Non-pigmented ciliary epithelial cell (primary cell): ENCODE measurements at regions not wholly inside any gene's neighbourhood (a gene's known extent, or its start where the extent isn't known, plus 50 kb on each side); places are given as distances from the start of the nearest gene placed in this dataset.

ENCODE experiments used
- DNase-seq: peaks from one replicate; pipeline ENCODE4 v3.0.0-alpha.2; 2010; ENCODE audit warnings: low read depth

DNA sequence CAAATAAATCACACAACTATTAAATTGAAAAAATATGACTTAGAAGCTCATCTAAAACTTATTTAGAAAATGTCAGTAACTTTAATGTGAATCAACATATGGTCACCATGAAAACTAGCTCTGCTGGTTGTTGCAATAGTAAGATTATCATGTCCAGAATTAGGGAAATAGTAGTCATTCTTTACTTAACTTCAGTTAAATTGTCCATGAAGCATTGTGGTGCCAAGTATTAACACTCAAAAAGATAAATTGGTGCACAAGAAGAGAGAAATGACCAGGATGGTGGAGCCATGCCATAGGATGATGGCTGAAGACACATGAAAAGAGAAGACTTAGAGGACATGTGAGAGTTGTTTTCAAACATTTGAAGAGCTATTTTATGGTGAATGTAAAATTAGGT, 130.2 kb upstream of the PTGFR start:
- DNase-seq, result no peak

- DNase-seq, result no peak
Measured at GRCh38 chr1:78367700-78368099, 123.1 kb upstream of the PTGFR start.

DNA sequence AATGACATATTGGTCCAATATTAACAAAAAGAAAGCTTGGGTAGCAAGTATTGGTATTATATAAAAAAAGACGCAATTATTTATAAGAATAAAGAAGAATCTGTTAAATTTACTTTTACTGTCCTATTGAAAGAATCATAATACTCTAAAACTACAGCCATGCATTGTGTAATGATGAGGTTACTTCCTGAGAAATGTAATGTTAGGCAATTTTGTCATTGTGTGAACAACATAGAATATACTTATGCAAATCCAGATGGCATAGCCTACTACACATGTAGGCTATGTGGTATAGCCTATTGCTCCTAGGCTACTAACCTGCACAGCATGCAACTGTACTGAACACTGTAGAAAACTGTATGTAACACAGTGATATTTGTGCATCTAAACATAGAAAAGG, 121.2 kb upstream of the PTGFR start:
- no peak for DNase-seq

- no peak for DNase-seq
Measured at GRCh38 chr1:78370356-78370755, 120.4 kb upstream of the PTGFR start.

GRCh38 chr1:78370779-78371482, 119.8 kb upstream of the PTGFR start:
- peak; percentile 67 for DNase-seq

GRCh38 chr1:78373676-78374075, 117.1 kb upstream of the PTGFR start:
- no peak for DNase-seq

DNA sequence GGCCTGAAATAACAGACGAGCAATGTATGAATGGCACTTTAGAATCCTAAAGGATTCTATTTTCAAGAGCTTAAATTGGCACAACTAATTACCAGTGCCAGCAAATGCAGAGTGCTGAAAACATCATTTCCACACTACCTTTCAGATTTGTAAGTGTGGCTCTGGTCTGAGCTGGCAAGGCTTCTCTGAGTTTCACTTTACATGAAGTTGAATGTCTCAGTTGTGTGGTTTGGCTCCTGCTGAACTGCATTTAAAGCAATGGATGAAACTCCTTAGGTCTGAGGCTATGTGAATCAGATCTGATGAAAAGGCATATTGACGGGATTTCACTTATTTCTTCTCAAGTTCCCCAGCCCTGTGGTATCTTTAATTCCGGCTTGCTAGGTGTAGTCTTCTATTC, 114.8 kb upstream of the PTGFR start:
- no peak for DNase-seq

- DNase-seq, result no peak
Measured at GRCh38 chr1:78377356-78377928, 113.3 kb upstream of the PTGFR start.

DNA sequence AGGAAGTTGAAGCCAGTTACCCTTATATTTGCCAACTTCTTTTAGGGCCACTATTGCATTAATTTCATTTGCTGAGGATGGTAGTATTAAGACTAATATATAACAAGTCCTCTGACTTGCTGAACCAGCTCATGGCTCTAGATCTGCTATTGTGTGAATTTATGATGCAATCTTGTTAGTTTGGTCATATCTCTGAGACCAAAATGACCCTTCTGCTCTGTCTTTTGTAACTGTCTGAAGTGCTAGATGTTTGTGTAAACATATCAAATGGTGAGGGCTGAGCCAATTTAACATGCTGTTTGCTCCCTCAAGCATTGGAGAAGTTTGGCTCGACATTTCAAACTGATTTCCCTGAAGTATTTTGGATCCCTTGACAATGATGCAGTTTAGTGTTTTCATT, 106.9 kb upstream of the PTGFR start:
- no peak for DNase-seq

- no peak for DNase-seq
Measured at GRCh38 chr1:78385744-78386462, 104.9 kb upstream of the PTGFR start.

GRCh38 chr1:78387201-78387600, 103.6 kb upstream of the PTGFR start:
- DNase-seq, result no peak

- DNase-seq, result no peak
Measured at GRCh38 chr1:78387871-78388270, 102.9 kb upstream of the PTGFR start.

GRCh38 chr1:78388275-78388674, 102.5 kb upstream of the PTGFR start:
- no peak for DNase-seq

DNA sequence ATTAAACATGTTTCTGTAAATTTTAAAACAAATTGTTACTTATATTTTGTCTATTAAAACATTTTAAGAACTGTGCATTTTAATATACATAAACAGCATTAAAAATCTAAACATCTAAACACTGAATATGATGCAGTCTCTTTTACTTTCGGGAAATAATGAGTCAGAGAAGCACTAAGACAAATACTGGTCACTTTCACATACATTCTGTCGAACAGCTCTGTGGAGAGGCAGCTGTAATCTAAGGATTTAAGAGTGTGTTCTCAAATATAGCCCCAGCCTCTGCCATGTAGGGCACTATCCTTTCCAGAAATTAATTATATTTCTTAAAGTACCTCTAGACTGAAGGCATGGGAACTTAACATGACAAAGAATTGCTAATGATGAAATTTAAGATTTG, 89.6 kb upstream of the PTGFR start:
- no peak for DNase-seq

DNA sequence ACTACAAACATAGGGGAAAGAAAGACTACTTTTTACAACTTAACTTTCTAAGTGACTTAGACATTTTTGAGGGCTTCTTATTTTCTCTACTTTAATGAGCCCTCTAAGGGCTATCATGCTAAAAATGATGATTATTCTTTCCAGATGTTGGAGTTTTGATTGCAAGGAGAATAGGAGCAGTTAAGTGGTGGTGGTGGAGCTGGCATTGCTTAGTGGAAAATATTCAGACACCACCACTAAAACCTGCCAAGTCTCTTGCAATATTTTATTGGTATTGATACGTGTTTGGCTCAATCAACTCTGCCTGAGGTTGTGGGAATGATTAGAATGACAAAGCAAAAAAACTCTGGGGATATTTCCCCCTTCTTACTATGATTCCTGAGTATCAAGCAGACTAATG, 82.6 kb upstream of the PTGFR start:
- DNase-seq, result no peak

DNA sequence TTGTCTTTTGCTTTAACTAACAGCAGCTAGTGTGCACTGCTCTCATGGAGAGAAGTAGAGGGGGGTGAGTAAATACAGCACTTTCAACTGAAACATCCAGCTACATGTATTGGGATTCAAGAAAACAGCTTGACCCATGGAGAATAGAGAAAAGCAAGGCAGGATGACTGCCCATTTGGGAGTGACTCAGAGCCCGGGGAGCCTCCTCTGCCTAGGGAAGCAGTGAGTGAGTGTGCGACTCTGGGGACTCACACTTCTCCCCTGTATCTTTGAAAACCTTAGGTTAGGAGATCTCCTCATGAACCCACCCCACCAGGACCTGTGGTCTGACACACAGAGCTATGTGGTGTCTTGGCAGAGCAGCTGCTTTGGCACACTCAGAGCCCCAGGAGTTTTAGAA, 82.0 kb upstream of the PTGFR start:
- no peak for DNase-seq

GRCh38 chr1:78410643-78411042, 80.1 kb upstream of the PTGFR start:
- DNase-seq, result no peak

DNA sequence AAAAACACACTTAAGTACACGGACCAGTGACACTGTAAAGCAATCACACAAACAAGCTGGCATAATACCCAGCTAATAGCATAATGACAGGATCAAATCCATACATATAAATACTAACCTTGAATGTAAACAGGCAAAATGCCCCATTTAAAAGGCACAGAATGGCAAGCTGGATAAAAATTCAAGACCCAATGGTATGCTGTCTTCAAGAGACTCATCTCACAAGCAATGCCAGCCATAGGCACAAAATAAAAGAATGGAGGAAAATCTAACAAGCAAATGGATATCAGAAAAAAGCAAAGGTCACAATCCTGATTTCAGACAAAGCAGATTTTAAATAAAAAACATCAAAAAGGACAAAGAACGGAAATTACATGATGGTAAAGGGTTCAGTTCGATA, 79.1 kb upstream of the PTGFR start:
- DNase-seq, result no peak

- no peak for DNase-seq
Measured at GRCh38 chr1:78415165-78415564, 75.6 kb upstream of the PTGFR start.

DNA sequence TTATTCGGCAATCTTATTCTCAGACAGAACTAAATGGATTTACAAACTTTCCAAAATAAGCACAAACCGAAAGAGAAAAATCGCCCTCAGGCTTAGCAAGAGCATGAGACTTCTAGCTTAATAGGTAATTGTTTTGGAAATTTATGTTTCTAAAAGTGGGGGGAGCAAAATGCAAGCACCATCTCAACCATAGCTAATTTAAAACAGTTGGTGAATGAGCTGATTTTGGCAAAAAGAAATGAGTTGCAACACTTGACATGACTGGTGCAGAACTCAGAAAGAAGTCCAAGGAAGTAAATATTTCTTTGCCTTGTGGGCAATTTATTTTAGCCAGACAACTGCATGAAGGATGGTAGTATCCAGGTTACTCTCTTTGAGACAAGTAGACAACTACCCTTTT, 71.5 kb upstream of the PTGFR start:
- no peak for DNase-seq

GRCh38 chr1:78420181-78420580, 70.6 kb upstream of the PTGFR start:
- DNase-seq, result no peak

- DNase-seq, result no peak
Measured at GRCh38 chr1:78420688-78421087, 70.1 kb upstream of the PTGFR start.

DNA sequence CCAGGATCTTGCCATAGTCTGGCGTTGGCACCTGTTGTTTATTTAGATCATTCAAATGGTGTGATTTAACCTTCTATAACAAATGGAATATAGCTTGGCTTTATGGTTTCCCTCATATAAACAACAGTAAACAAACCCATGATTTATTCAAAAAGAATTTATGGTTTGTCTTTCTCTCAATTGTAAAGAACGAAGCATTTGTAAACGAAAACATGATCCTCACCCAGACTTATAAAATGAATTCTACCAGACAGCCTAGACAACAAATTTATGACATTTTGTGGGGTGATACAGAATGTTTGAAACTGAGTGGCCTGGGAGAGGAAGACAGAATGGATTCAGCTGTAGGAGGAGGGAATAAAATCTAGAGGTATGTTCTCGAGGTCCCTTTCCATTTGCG, 66.1 kb upstream of the PTGFR start:
- no peak for DNase-seq

DNA sequence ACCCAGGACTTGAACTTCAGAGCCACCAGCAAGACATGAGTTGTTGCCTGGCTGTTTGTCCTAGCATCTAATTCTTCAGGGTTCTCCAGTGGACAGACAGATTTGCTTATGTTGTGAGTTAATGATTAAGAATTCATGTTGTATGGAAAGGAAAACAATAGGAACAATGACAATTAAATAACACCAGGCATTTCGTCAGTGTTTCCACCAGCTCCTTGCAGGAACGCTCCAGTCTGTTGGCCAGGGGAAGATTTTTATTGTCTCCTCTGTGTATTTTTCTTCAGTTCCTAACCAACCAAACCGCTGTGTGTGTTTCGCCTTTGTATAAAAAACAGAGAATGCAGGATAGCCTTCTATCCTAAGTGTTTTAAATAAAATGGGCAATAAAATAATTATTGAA, 64.4 kb upstream of the PTGFR start:
- DNase-seq, result no peak
